C4-2B (cell line): ENCODE measurements at regions not wholly inside any gene's neighbourhood (a gene's known extent, or its start where the extent isn't known, plus 50 kb on each side); places are given as distances from the start of the nearest gene placed in this dataset.

ENCODE experiments used
- ZFX ChIP-seq: fragments of 450-650 bp; IDR thresholded peaks from 2 replicates; pipeline ENCODE4 v1.6.1; 2017
- TF ChIP-seq, protein P1 (sequence below): fragments of 450-650 bp; conservative IDR thresholded peaks from 2 replicates; pipeline ENCODE4 v1.5.1; 2017; ENCODE audit warnings: mild to moderate bottlenecking

DNA sequence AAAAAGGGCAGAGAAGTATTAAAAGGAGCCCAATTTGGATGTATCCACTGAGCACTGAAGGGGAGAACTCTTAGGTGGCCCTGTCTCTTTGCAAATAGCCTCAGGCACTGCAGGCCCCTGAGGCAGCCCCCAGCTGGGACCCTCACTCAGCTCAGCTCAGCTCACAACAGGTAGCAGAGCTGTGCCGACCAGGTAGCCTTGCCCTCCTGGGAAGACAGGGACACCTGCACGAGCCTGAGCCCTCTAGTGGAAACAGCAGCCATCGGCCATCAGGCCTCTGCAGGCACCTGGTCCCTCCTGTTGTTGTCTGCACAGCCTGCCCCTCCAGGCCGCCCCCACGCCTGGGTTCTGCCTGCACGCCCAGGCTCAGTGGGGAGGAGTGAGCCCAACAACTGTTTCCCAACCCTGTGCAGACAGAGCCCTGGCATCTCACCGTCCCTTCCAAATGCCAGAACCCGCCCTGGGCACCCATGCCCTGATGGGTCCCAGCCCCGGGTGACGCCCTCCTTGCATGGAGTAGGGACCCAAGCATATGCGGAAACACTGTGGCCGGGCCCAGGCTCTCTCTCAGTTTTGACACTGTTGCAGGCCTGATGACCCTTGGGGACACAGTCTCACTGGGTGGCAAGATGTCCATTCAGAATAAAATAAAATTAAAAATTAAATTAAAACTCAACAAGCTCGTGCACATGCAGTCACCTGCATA is 60.0 kb upstream of the AJAP1 start:
- TF ChIP-seq, protein P1, sequence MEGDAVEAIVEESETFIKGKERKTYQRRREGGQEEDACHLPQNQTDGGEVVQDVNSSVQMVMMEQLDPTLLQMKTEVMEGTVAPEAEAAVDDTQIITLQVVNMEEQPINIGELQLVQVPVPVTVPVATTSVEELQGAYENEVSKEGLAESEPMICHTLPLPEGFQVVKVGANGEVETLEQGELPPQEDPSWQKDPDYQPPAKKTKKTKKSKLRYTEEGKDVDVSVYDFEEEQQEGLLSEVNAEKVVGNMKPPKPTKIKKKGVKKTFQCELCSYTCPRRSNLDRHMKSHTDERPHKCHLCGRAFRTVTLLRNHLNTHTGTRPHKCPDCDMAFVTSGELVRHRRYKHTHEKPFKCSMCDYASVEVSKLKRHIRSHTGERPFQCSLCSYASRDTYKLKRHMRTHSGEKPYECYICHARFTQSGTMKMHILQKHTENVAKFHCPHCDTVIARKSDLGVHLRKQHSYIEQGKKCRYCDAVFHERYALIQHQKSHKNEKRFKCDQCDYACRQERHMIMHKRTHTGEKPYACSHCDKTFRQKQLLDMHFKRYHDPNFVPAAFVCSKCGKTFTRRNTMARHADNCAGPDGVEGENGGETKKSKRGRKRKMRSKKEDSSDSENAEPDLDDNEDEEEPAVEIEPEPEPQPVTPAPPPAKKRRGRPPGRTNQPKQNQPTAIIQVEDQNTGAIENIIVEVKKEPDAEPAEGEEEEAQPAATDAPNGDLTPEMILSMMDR, result no peak
- no peak for TF ChIP-seq ZFX
